Fibroblast of skin of right biceps (primary cell): ENCODE measurements at regions not wholly inside any gene's neighbourhood (a gene's known extent, or its start where the extent isn't known, plus 50 kb on each side); places are given as distances from the start of the nearest gene placed in this dataset.
"Not testable (repeated sequence)": the region's sequence is repeated elsewhere in the genome, so short reads cannot be mapped to it uniquely, and the experiment has no call there.

Experiments
- DNase-seq: peaks from one replicate; pipeline ENCODE4 v3.0.0-alpha.2; 2013

GRCh38 chr12:83896416-83896815, 1016.2 kb downstream of the SLC6A15 start:
- no peak for DNase-seq

DNA sequence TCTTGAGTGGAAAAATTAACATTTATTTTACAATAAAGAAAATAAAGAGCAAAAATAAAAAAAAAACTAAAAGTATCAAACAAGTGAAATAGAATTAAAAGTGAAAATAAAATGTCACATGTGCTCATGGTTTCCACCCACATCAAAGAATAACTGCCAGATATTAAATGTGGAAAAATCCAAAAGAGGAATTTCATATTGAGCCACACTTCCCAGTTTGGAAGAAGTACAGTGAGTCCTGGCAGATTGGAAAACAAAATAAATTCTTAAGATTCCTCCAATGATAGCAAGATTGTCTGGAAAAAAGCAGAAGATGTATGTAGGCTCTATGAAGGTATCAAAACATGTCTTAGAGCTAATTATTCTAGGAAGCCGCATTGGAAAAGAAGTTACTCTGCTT, 1019.5 kb downstream of the SLC6A15 start:
- no peak for DNase-seq

GRCh38 chr12:83889745-83890144, 1022.9 kb downstream of the SLC6A15 start:
- DNase-seq = no peak

DNA sequence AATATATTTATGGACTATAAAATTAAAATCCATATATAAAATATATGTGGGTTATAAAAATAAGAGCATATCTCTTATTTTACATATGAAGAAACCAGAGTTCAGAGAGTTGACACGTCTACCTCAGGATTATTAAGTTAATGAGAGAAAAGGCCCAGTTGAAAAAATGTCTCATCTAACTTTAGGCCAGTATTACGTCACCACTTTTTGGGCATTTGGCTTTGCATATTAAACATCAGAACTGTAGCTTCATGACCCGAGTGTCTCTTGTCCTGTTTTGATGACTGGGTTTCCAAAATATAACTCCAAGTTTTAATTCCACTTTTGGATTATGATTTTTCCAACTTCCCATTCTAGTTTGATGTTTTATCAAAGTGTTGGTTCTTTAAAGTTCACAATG, 1026.1 kb downstream of the SLC6A15 start:
- DNase-seq = no peak

- not testable (repeated sequence) for DNase-seq
Measured at GRCh38 chr12:83870921-83871599, 1041.5 kb downstream of the SLC6A15 start.

DNA sequence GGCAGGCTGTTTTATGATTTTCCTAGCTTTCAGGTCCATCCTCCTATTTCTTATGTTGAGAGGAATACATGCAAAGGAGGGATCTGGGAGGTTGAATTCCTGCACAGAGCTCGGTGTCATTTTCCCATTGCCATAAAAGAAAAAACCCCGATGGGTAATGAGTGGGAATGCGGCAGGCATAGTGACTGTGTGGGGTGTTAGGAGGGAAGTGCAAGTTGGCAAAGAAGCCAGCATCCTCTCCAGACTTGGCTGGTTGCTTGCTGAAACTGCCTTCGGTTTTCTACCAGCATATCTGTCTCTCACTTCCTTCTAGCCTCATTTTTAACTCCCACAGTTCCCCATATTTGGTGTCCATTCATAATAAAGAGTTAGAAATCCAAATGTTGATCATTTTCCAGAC, 1046.1 kb downstream of the SLC6A15 start:
- DNase-seq = no peak

GRCh38 chr12:83865431-83865830, 1047.2 kb downstream of the SLC6A15 start:
- peak; percentile 39 for DNase-seq

GRCh38 chr12:83864054-83864453, 1048.5 kb downstream of the SLC6A15 start:
- no peak for DNase-seq

DNA sequence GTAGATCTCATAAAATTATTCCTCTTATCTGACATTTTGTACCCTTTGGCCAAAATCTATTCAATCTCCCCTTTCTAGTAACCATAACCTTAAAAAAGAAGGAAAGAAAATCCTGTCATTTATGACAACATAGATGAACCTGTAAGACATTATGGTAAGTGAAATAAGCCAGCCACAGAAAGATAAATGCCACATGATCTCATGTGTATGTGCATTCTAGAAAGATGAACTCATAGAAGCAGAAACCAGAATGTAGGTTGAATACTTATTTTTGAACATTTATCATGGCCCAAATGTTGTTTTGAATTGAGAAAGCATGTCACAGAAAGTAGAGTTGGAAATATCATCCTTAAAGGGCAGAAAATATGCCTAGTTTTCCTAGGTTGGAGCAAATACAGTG, 1053.6 kb downstream of the SLC6A15 start:
- DNase-seq = peak; percentile 61

GRCh38 chr12:83856803-83857202, 1055.8 kb downstream of the SLC6A15 start:
- no peak for DNase-seq

- peak; percentile 35 for DNase-seq
Measured at GRCh38 chr12:83850531-83850930, 1062.1 kb downstream of the SLC6A15 start.

DNA sequence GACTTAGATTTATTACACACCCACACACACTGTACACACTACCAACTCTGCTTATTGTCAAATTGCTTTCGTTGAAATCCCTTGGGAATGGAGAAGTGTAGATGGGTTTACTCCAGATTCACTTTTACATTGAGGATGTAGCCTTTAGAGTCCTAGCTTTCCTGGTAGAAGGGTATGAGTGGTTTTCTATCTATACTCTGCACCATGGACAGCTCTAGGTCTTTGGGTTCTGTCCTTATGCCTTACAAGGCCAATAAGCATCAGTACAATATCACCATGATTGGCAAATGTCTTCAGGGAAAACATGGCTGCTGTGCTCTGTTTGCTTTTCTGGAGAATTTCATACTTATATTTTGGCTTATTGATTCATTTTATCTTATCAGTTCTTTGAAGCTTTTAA, 1063.9 kb downstream of the SLC6A15 start:
- DNase-seq = no peak

DNA sequence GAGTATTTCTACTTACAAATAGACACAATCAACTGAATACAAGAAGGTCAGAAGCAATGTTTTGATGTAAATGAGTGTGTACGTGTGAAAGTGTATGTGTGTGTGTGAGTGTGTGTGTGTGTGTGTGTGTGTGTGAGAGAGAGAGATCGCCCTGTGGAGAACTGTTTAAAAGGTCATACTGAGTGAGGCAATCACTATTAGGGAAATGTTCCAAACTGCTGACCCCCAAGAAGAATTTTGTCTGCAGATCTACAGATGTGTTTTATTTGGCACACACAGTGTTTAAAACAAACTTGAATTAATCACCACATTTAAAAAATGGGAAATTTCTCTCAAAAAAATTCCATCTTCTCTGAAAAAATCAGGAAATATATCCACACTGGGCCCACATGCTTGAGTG, 1069.1 kb downstream of the SLC6A15 start:
- peak; percentile 69 for DNase-seq

DNA sequence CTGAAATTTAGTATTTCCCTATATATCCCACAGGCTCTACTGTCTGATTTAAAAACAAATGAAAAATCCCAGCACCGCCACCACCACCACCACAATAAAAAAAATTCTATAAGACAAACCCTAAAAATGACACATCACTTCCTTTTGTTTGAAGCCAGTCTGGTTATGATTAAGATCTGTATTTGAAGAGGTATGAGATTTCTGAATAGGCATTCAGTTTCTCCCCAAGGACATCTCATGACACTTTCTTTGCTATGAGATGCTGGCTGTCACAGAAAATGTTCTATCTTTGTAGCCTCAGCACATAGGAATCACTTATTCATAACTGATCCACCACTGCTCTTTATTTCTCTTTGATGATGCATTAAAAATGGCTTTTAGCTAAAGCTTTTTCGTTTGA, 1071.0 kb downstream of the SLC6A15 start:
- peak; percentile 87 for DNase-seq

DNA sequence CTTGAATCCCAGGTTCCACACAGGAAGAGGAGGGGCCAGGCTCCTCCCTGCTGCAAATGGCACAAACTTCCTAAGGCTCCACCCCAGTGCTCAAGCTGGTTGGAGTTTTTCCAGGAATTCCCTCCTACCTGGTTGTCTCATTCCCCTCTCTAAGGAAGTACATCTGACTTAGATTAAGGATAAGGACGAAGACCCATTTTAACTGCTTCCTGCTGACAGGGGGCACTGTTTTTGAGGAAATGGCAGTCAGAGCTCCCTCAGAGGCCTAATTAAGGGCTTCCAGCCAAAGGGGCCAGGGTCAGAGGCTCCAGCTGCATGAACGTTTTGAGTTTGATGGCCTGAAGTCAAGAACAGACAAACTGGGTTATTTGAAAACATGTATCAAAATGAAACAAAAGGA, 1084.7 kb downstream of the SLC6A15 start:
- no peak for DNase-seq

DNA sequence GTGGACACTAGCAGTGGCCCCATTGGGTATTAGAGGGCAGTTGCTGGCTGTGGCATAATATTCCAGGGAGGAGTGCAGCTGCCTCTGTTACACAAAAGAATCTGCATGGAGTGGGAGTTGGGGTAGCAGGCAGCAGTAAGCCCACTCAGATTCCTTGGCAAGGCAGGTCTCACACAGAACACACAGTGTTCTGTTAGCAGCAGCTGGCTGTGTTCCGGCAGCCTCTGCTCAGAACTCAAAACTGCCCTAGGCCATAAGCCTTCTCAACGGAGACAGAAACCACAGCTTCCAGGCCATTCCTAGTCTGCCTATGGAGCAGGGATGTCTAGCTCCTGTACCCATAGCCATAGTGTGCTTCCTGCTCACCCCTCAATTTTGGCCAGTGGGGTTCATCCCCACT, 1085.4 kb downstream of the SLC6A15 start:
- no peak for DNase-seq

- peak; percentile 36 for DNase-seq
Measured at GRCh38 chr12:83826112-83826511, 1086.5 kb downstream of the SLC6A15 start.

GRCh38 chr12:83823386-83824045, 1089.1 kb downstream of the SLC6A15 start:
- DNase-seq = peak; percentile 19

- DNase-seq = no peak
Measured at GRCh38 chr12:83821967-83822366, 1090.6 kb downstream of the SLC6A15 start.

- peak; percentile 74 for DNase-seq
Measured at GRCh38 chr12:83818881-83819280, 1093.7 kb downstream of the SLC6A15 start.

- DNase-seq = no peak
Measured at GRCh38 chr12:83817730-83818129, 1094.9 kb downstream of the SLC6A15 start.

DNA sequence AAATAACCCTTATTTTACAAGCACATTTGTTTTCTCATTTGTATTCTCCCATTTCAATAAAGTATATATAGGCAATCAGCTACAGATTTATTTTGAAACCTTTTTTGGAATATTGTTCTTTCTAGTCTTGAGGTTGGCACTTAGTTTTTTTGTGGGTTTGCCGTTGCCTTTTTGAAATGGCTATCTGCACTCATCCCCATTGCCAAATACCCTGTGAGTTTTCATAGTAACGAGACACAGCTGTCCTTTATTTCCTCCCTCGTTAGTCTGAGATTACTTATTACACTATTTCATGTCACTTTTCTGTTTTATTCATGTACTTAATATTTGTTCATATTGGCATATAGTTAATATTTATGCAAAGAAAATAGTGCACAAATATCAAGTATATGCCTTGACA, 1104.0 kb downstream of the SLC6A15 start:
- no peak for DNase-seq

- DNase-seq = no peak
Measured at GRCh38 chr12:83807871-83808270, 1104.7 kb downstream of the SLC6A15 start.

- no peak for DNase-seq
Measured at GRCh38 chr12:83805873-83806272, 1106.7 kb downstream of the SLC6A15 start.
